ENCODE measurements at regions not wholly inside any gene's neighbourhood (a gene's known extent, or its start where the extent isn't known, plus 50 kb on each side); places are given as distances from the start of the nearest gene placed in this dataset.

DNA sequence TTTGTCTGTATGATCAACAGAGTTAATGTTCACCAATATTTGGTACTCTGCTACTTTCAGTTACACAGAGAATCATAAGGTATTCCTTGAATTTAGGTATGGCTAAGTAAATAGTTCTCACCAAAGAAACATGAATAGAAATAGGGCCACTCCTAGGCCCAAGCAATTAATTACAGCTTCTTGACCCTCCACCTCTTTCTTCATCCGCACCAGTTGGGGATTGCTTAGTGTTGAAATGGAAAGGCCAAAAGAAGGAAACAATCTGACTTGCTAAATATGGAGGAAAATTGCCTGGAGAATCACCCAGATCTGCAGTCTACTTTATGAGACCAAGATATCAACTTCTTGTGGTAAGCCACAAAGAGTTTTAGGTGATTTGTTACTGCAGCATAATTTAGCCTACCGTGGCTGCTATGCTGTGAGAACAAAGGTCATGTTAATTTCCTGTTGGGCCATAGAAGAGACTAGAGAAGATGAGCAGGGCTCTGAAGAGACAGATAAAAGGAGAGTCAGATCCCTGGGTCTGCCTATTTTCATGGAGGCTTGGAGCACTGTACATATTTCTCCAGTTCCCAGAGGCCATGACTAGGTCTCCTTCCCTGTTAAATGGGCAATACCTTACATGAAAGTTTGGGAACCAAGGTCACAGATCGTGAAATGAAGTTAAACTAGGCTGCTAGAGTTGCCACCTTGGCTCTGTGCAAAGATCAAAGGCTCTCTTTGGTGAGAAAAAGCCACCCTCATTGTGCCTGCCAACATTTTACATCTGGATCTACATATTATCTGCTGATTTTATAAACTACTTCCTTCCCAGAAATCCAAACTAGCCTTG lies 93.3 kb upstream of the GDF10 start:
- DNase-seq (ENCODE audit: low spot score): no peak
- in situ Hi-C loops (cut with HindIII; ENCODE audit: low sequenced_read_pairs): no loop called here

DNA sequence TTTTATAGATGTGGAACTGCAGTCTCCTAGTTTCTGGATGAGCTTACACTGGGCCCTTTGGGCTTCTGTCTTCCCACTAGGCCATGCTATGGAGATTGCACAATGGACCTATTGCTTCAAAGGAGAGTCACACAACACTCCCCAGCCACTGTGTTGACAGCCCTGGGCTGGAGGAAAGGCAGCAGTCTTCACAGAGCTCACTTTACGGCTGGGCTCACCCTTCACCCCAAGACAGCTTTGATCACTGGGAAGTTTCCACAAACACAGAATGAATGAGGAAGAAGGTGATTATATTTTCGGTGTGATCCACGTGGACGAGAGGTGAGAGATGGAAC lies 92.7 kb upstream of the GDF10 start:
- in situ Hi-C loops (cut with HindIII; ENCODE audit: low sequenced_read_pairs): no loop called here
- no peak for DNase-seq (ENCODE audit: low spot score)

DNA sequence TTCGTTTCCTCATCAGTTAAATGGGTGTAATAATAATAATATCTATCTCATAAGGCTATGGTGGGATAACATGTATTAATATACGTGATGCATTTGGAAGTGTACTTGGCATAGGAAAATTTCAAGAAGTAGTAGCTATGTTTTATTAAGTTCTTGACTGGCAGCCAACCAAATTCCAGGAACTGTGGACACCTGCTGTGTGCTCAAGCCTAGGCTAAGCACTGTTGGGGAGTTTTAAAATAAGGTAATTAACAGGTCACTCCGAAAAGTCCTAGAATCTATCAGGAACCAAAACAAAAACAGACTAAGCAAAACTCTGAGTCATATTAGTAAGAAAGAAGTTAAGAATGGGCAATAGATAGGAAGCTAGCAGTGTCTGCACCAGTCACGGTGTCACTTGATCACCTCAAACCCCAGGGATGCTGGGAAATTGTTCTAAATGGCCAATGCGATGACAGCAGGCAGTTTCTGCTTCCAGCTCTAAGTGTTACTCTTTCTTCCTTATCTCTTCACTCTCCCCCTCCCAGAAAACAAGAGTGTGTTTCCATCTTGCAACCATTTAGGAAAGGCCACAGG lies 92.0 kb upstream of the GDF10 start:
- DNase-seq (ENCODE audit: low spot score): no peak
- in situ Hi-C loops (cut with HindIII; ENCODE audit: low sequenced_read_pairs): no loop called here

DNA sequence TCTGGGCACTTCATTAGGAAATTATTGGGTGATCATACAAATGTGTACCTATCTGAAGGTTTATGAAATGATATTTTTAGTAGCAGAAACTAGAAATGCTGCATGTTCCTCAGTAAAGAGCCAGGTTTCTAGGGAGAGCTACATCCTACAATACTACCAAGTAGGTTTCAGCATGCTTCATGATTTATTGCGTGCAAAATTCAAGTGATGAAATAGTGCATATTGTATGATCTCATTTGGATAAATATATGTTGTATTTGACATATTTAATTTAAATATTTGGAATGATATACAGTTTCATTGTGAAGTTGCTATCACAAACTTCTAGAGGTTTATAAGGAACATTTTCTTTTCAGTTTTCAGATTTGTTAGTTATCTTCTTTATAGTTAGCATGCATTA lies 90.5 kb upstream of the GDF10 start:
- in situ Hi-C loops (cut with HindIII; ENCODE audit: low sequenced_read_pairs): no loop called here
- DNase-seq (ENCODE audit: low spot score): no peak

DNA sequence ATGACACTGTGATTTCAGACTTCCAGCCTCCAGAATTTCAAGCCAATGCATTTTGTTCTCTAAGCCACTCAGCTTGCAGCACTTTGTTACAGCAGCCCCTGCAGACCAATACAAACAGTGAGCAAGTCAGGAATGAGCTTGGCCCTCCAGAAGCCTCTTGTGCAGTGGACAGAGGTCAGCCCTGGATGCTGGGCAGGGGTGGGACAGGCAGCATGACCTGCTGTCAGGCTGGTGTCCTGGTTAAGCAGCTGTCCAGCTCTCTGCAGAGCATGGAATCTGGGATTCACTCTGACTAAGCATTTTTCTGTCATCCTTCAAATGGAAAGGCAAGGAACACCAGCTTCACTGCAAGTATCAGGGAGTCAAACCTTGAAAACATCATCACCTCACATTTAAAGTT lies 85.5 kb upstream of the GDF10 start:
- DNase-seq (ENCODE audit: low spot score): no peak
- in situ Hi-C loops (cut with HindIII; ENCODE audit: low sequenced_read_pairs): no loop called here

- DNase-seq (ENCODE audit: low spot score): no peak
- in situ Hi-C loops (cut with HindIII; ENCODE audit: low sequenced_read_pairs): no loop called here
Observed at GRCh38 chr10:47217113-47217512, 82.9 kb upstream of the GDF10 start.

DNA sequence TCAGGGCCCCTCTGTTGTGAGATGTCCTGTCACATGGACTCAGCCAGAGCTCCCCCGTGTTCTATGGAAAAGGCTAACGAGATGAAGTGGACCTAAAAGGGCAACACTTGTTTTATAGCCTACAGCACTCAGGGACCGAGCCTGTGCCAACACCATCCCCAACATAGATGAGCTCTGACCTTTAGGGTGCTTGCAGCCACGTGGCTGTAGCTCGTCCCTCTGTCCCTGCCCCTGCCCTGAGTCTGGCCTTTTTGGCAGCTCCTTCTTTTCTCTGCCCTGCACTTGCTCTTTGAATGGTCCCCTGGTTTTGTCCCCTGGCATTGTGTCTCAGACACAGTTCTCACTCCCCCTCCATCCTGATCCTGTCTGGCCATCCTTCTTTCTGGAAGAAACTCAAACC lies 81.2 kb upstream of the GDF10 start:
- no peak for DNase-seq (ENCODE audit: low spot score)
- in situ Hi-C loops (cut with HindIII; ENCODE audit: low sequenced_read_pairs): no loop called here

DNA sequence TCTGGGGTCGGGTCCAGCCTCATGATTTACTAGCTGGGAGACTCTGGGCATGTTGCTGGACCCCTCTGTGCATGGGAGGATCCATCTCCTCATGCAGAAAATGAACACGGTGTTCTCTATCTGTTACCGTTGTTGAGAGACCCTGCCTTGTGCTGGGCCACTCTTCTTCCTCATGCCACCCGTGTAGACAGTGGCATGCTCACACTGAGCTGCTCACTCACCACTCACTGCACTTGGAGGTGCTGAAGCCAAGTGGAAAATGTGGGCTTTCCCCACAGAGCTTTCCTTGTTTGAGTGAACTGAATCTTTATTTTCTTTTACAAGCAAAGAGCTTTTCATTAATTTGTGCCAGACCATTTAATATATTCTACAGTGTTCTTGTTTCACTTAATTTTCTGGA lies 77.5 kb upstream of the GDF10 start:
- in situ Hi-C loops (cut with HindIII; ENCODE audit: low sequenced_read_pairs): no loop called here

DNA sequence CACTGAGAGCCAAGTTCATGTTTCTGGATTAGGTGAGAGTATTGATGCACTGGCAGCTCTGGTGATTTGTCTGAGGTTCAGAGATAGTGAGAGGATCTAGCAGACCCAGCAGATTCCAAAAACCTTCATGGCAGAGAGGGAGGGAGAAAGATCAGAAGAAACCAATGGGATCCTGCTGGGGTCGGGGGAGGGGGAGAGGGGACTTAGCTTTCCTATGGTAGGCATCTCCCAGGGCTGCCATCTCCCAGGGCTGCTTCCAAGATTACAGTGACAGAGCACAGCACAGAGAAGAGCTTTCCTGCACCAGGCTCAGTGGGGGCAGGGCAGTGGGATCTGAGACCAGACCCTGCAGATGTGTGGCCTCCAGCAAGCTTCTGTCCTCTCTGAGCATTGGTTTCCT lies 76.8 kb upstream of the GDF10 start:
- no peak for DNase-seq (ENCODE audit: low spot score)
- in situ Hi-C loops (cut with HindIII; ENCODE audit: low sequenced_read_pairs): no loop called here

More for the DNA sequence above, 77.5 kb upstream of the GDF10 start:
- peak; percentile 1 for DNase-seq (ENCODE audit: low spot score)

GRCh38 chr10:47224546-47225218 lies 75.3 kb upstream of the GDF10 start:
- peak; percentile 3 for DNase-seq (ENCODE audit: low spot score)
- in situ Hi-C loops (cut with HindIII; ENCODE audit: low sequenced_read_pairs): no loop called here

DNA sequence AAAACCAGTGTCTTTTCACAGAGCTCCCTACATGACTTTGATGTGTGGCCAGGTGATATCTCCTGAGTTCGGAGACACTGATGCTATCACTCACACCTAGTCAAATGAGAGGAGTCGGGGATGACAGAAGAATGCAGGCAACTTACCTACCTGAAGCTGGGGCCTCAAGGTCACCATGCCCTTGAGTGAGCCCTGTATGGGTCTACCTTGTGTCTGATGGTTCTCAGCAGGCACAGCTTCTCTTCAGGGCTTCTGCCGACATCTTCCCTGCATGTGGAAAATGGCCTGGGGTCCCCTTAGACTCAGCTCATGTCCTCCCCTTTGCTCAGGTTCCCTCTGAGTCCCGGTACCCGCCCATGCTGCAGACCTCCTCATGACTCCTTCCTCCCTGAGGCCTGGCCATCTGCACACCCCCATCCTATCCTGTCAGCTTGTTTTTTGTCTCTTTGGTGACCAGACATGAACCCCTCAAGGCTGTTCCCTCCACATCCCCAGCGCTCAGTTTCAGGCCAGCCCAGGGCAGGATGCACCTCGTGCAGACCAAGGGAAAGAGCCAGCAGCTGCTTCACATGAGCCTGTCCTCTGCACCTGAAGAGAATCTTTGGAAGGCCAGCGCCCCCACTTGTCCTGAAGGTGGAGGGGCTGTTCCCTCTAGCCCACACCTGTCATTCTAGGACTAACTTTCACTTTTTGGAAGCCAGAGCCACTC lies 74.6 kb upstream of the GDF10 start:
- DNase-seq (ENCODE audit: low spot score): no peak
- in situ Hi-C loops (cut with HindIII; ENCODE audit: low sequenced_read_pairs): no loop called here

DNA sequence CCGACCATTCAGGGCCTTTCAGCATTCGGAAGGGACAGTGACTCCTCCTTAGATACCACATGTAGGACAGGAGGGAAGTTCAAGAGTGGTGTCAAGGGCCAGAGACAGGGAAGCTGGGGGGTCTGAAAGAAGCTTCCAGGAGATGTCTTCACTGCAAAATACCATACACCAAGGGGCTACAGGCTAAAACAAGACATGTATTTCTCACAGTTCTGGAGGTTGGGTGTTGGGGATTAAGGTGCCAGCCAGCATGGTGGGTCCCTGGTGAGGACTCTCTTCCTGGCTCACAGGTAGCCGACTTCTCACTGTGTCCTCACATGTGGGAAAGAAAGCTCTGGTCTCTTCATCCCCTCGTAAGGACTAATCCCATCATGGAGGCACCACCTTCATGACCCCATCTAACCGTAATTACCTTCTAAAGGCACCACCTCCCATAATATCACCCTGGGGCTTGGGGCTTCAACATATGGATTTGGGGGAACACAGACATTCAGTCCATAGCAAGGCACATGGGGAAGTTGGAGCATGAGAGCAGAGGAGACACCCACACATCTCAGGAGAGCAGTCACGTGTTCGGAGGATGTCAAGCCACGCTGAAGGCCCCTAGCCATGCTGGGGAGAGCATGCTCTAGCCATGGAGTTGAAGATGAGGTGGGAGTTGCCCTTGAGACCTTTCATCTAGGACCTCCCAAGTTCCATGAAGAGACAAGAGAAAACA lies 73.9 kb upstream of the GDF10 start:
- in situ Hi-C loops (cut with HindIII; ENCODE audit: low sequenced_read_pairs): no loop called here
- no peak for DNase-seq (ENCODE audit: low spot score)

GRCh38 chr10:47230482-47230881 lies 69.5 kb upstream of the GDF10 start:
- DNase-seq (ENCODE audit: low spot score): no peak
- in situ Hi-C loops (cut with HindIII; ENCODE audit: low sequenced_read_pairs): no loop called here

- in situ Hi-C loops (cut with HindIII; ENCODE audit: low sequenced_read_pairs): no loop called here
- DNase-seq (ENCODE audit: low spot score): no peak
Observed at GRCh38 chr10:47230957-47231356, 69.0 kb upstream of the GDF10 start.

- no peak for DNase-seq (ENCODE audit: low spot score)
- in situ Hi-C loops (cut with HindIII; ENCODE audit: low sequenced_read_pairs): no loop called here
Observed at GRCh38 chr10:47231414-47231813, 68.6 kb upstream of the GDF10 start.

GRCh38 chr10:47233631-47234030 lies 66.4 kb upstream of the GDF10 start:
- in situ Hi-C loops (cut with HindIII; ENCODE audit: low sequenced_read_pairs): no loop called here
- DNase-seq (ENCODE audit: low spot score): no peak

- DNase-seq (ENCODE audit: low spot score): no peak
- in situ Hi-C loops (cut with HindIII; ENCODE audit: low sequenced_read_pairs): no loop called here
Observed at GRCh38 chr10:47235484-47235883, 64.5 kb upstream of the GDF10 start.

GRCh38 chr10:47237316-47238260 lies 62.4 kb upstream of the GDF10 start:
- in situ Hi-C loops (cut with HindIII; ENCODE audit: low sequenced_read_pairs): no loop called here
- no peak for DNase-seq (ENCODE audit: low spot score)

Data from G401 (cell line).